HG03159 (cell line): ENCODE measurements at regions not wholly inside any gene's neighbourhood (a gene's known extent, or its start where the extent isn't known, plus 50 kb on each side); places are given as distances from the start of the nearest gene placed in this dataset.
"Not testable (repeated sequence)": the region's sequence is repeated elsewhere in the genome, so short reads cannot be mapped to it uniquely, and the experiment has no call there.

ENCODE experiments used
- ATAC-seq: cut with Tn5 transposase; IDR thresholded peaks from one replicate; pipeline ENCODE4 v1.9.1; 2021; ENCODE audit warnings: mild to moderate bottlenecking, moderate library complexity; ENCODE audit not compliant: unreplicated experiment

GRCh38 chr2:49807689-49808088 is 653.4 kb upstream of the FSHR start:
- no peak for ATAC-seq

- ATAC-seq: no peak
Measured at GRCh38 chr2:49804111-49804510, 649.8 kb upstream of the FSHR start.

GRCh38 chr2:49801898-49802450 is 647.7 kb upstream of the FSHR start:
- ATAC-seq: no peak

- no peak for ATAC-seq
Measured at GRCh38 chr2:49798570-49798969, 644.3 kb upstream of the FSHR start.

GRCh38 chr2:49796266-49796665 is 642.0 kb upstream of the FSHR start:
- ATAC-seq: no peak

- no peak for ATAC-seq
Measured at GRCh38 chr2:49794396-49794795, 640.1 kb upstream of the FSHR start.

GRCh38 chr2:49788300-49788699 is 634.0 kb upstream of the FSHR start:
- no peak for ATAC-seq

GRCh38 chr2:49780949-49781348 is 626.6 kb upstream of the FSHR start:
- ATAC-seq: no peak

- no peak for ATAC-seq
Measured at GRCh38 chr2:49772299-49772970, 618.1 kb upstream of the FSHR start.

- ATAC-seq: peak; percentile 50
Measured at GRCh38 chr2:49770919-49771318, 616.6 kb upstream of the FSHR start.

- ATAC-seq: no peak
Measured at GRCh38 chr2:49767316-49767715, 613.0 kb upstream of the FSHR start.

- no peak for ATAC-seq
Measured at GRCh38 chr2:49755777-49756176, 601.5 kb upstream of the FSHR start.

GRCh38 chr2:49754381-49754780 is 600.1 kb upstream of the FSHR start:
- no peak for ATAC-seq

- ATAC-seq: no peak
Measured at GRCh38 chr2:49753344-49753985, 599.1 kb upstream of the FSHR start.

- no peak for ATAC-seq
Measured at GRCh38 chr2:49737606-49738005, 583.3 kb upstream of the FSHR start.

GRCh38 chr2:49732924-49733323 is 578.6 kb upstream of the FSHR start:
- ATAC-seq: not testable (repeated sequence)

GRCh38 chr2:49719241-49719640 is 564.9 kb upstream of the FSHR start:
- ATAC-seq: no peak

GRCh38 chr2:49715597-49715996 is 561.3 kb upstream of the FSHR start:
- no peak for ATAC-seq

GRCh38 chr2:49714454-49714853 is 560.1 kb upstream of the FSHR start:
- no peak for ATAC-seq

- ATAC-seq: no peak
Measured at GRCh38 chr2:49702740-49703139, 548.4 kb upstream of the FSHR start.

GRCh38 chr2:49693961-49694360 is 539.6 kb upstream of the FSHR start:
- no peak for ATAC-seq

- ATAC-seq: not testable (repeated sequence)
Measured at GRCh38 chr2:49692022-49692421, 537.7 kb upstream of the FSHR start.
